MCF 10A (cell line): ENCODE measurements at regions not wholly inside any gene's neighbourhood (a gene's known extent, or its start where the extent isn't known, plus 50 kb on each side); places are given as distances from the start of the nearest gene placed in this dataset.

Source experiments
- BruUV-seq: library from RNA; stranded (reverse); fragments of 400-500 nt; replicated peaks from 2 replicates; lab custom pipeline; 2021; lab: Mats Ljungman, UMichigan
- CTCF ChIA-PET: fragments of 300-600 bp; sonication (Branson Sonifier 250); formaldehyde crosslinking; extraction: SDS; loops from one replicate; lab custom pipeline; 2021; ENCODE audit warnings: antibody characterized with exemption, inconsistent platforms; lab: Yijun Ruan, JAX
- POLR2A ChIA-PET: fragments of 300-600, 350-650 bp; sonication (Branson Sonifier 250); formaldehyde crosslinking; extraction: SDS; loops from one replicate; lab custom pipeline; 2020; ENCODE audit warnings: antibody characterized with exemption, inconsistent platforms; lab: Yijun Ruan, JAX
- DNase-seq: peaks from one replicate; pipeline ENCODE4 v3.0.0-alpha.2; 2018; ENCODE audit not compliant: unreplicated experiment
- H3K27ac Mint-ChIP-seq: one replicate; pipeline ENCODE4 v1.8.0; 2022; ENCODE audit warnings: mild to moderate bottlenecking, low read depth, mixed read lengths; ENCODE audit not compliant: unreplicated experiment
- H3K27me3 Mint-ChIP-seq: one replicate; pipeline ENCODE4 v1.8.0; 2022; ENCODE audit warnings: mixed read lengths; ENCODE audit not compliant: insufficient read depth, unreplicated experiment
- H3K36me3 Mint-ChIP-seq: one replicate; pipeline ENCODE4 v1.8.0; 2022; ENCODE audit warnings: mild to moderate bottlenecking, moderate library complexity, mixed read lengths; ENCODE audit not compliant: insufficient read depth, unreplicated experiment
- H3K4me1 Mint-ChIP-seq: one replicate; pipeline ENCODE4 v1.8.0; 2022; ENCODE audit warnings: mixed read lengths; ENCODE audit not compliant: insufficient read depth, unreplicated experiment
- H3K4me3 Mint-ChIP-seq: one replicate; pipeline ENCODE4 v1.8.0; 2022; ENCODE audit warnings: mild to moderate bottlenecking, moderate library complexity, mixed read lengths; ENCODE audit not compliant: unreplicated experiment
- H3K9me3 Mint-ChIP-seq: one replicate; pipeline ENCODE4 v1.8.0; 2022; ENCODE audit warnings: mixed read lengths; ENCODE audit not compliant: unreplicated experiment
- intact Hi-C: fragments of 100-400 bp; cut with micrococcal nuclease; formaldehyde crosslinking; loops from 2 replicates; pipeline ENCODE4 v1.14.1; 2022
- TF ChIP-seq, protein P1 (sequence below): fragments of 200-600 bp; IDR thresholded peaks from one replicate; pipeline ENCODE4 v1.8.0; 2022; ENCODE audit warnings: antibody characterized with exemption, mild to moderate bottlenecking; ENCODE audit not compliant: unreplicated experiment

DNA sequence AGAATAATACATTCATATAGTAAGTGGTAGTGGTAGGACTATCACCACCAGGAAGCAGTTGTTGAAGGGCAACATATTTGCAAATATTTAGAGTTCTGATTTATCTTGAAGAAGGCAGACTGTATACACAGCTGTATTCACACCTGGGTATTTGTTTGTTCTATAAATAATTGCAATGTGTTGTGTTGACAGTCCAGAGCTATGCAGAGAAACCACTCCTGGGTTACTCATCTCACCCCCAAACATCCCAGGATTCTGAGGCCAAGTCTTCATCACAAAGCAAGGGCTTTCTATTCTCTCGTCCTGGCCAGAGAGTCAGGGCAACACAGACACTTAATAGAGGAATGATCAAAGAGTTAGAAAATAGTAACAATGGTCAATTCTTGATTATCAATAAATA is 102.1 kb upstream of the FAT3 start:
- no peak overlapping the region for H3K27ac Mint-ChIP-seq
- DNase-seq, result no peak
- ChIA-PET POLR2A (no interaction called here), CTCF (no interaction called here)
- TF ChIP-seq, protein P1, sequence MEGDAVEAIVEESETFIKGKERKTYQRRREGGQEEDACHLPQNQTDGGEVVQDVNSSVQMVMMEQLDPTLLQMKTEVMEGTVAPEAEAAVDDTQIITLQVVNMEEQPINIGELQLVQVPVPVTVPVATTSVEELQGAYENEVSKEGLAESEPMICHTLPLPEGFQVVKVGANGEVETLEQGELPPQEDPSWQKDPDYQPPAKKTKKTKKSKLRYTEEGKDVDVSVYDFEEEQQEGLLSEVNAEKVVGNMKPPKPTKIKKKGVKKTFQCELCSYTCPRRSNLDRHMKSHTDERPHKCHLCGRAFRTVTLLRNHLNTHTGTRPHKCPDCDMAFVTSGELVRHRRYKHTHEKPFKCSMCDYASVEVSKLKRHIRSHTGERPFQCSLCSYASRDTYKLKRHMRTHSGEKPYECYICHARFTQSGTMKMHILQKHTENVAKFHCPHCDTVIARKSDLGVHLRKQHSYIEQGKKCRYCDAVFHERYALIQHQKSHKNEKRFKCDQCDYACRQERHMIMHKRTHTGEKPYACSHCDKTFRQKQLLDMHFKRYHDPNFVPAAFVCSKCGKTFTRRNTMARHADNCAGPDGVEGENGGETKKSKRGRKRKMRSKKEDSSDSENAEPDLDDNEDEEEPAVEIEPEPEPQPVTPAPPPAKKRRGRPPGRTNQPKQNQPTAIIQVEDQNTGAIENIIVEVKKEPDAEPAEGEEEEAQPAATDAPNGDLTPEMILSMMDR, result no peak
- intact Hi-C loops, result no loop called here
- H3K36me3 Mint-ChIP-seq, result no peaks in the 10 kb centered on the region
- H3K4me1 Mint-ChIP-seq, result peaks cover 17% of the 10 kb centered on the region
- no peaks in the 10 kb centered on the region for H3K27me3 Mint-ChIP-seq
- no peak overlapping the region for H3K4me3 Mint-ChIP-seq
- peaks cover 13% of the 10 kb centered on the region for H3K9me3 Mint-ChIP-seq
- no TSS peak for BruUV-seq

DNA sequence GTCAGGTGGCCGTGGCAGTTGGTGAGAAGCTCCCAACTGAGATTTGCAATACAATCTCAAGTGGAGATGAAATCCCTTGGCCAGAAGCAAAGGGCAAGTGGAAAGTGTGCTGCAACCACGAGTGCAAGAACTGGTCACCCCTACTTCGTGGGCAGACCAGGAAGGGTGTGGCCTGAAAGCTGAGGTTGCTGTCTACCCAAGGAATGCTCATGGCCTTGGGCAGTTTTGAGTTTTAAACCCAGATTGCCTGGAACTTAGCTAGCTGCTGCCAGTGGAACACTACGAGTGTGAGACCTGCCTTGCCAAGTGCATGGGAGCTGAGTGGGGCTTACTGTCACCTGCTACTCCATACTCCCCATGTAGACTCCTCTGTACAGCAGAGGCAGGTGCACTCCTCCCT is 113.3 kb upstream of the FAT3 start:
- no peaks in the 10 kb centered on the region for H3K9me3 Mint-ChIP-seq
- no peaks in the 10 kb centered on the region for H3K36me3 Mint-ChIP-seq
- no TSS peak for BruUV-seq
- DNase-seq, result peak; percentile 47
- POLR2A ChIA-PET, result no interaction called here
- peaks cover 4% of the 10 kb centered on the region for H3K4me1 Mint-ChIP-seq
- CTCF ChIA-PET, result no interaction called here
- H3K27me3 Mint-ChIP-seq, result no peaks in the 10 kb centered on the region
- no peak overlapping the region for H3K4me3 Mint-ChIP-seq
- TF ChIP-seq, protein P1, result no peak
- peak overlapping the region; percentile 47 for H3K27ac Mint-ChIP-seq
- intact Hi-C loops, result no loop called here

DNA sequence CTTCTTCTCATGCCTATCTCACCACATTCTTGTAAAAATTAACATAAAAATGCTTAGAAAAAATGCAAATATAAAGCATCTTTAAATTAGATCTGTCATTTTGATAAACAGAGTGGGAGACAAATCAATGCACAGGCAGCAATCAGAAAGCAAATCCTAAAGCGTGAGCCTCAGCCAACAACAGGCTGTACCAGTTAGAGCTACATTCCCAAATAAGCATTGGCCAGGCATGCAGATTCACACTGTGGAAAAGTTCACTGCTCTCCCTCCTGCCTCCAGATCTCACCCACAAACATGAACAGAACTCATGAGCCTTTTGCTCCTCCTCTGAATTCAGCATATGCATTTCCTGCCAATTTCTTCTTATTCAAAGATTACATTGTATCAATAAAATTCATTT is 115.2 kb upstream of the FAT3 start:
- BruUV-seq, result no TSS peak
- no peaks in the 10 kb centered on the region for H3K9me3 Mint-ChIP-seq
- TF ChIP-seq, protein P1, result no peak
- DNase-seq, result no peak
- peaks cover 4% of the 10 kb centered on the region for H3K4me1 Mint-ChIP-seq
- H3K27me3 Mint-ChIP-seq, result no peaks in the 10 kb centered on the region
- intact Hi-C loops, result no loop called here
- H3K4me3 Mint-ChIP-seq, result no peak overlapping the region
- POLR2A ChIA-PET, result no interaction called here
- no peaks in the 10 kb centered on the region for H3K36me3 Mint-ChIP-seq
- CTCF ChIA-PET, result no interaction called here
- no peak overlapping the region for H3K27ac Mint-ChIP-seq

DNA sequence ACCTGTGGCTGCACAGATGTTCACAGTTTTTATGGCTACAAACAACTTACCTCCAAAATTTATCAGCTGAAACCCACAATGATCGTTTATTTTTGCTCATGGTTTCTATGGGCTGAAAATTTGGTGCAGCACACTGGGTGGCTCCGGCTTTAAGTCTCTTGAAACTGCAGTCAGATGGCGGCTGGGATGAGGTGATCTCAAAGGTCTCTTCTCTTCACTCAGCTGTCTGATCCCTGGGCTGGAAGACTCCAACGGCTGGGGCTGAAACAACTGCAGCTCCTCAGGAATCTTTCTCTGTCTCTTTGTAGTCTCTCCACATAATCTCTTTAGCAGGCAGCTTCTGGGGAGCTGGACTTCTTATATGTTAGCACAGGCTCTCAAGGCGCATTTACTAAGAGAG is 117.3 kb upstream of the FAT3 start:
- intact Hi-C loops, result no loop called here
- H3K9me3 Mint-ChIP-seq, result no peaks in the 10 kb centered on the region
- POLR2A ChIA-PET, result interaction anchor here (0.6 kb wide), 1 partner anchor 531 kb away, joined by 3 read pairs; no protein-coding TSS in a partner anchor

More for the DNA sequence above, 117.3 kb upstream of the FAT3 start:
- TF ChIP-seq, protein P1, result no peak
- BruUV-seq, result no TSS peak
- CTCF ChIA-PET, result no interaction called here
- H3K4me1 Mint-ChIP-seq, result peaks cover 4% of the 10 kb centered on the region
- no peak for DNase-seq
- H3K27me3 Mint-ChIP-seq, result no peaks in the 10 kb centered on the region
- no peak overlapping the region for H3K4me3 Mint-ChIP-seq
- no peaks in the 10 kb centered on the region for H3K36me3 Mint-ChIP-seq
- no peak overlapping the region for H3K27ac Mint-ChIP-seq
